ENCODE measurements at regions not wholly inside any gene's neighbourhood (a gene's known extent, or its start where the extent isn't known, plus 50 kb on each side); places are given as distances from the start of the nearest gene placed in this dataset.
A peak's percentile ranks its signal among the peaks of the same experiment; 100 is the strongest.
"Not testable (repeated sequence)": the region's sequence is repeated elsewhere in the genome, so short reads cannot be mapped to it uniquely, and the experiment has no call there.

DNA sequence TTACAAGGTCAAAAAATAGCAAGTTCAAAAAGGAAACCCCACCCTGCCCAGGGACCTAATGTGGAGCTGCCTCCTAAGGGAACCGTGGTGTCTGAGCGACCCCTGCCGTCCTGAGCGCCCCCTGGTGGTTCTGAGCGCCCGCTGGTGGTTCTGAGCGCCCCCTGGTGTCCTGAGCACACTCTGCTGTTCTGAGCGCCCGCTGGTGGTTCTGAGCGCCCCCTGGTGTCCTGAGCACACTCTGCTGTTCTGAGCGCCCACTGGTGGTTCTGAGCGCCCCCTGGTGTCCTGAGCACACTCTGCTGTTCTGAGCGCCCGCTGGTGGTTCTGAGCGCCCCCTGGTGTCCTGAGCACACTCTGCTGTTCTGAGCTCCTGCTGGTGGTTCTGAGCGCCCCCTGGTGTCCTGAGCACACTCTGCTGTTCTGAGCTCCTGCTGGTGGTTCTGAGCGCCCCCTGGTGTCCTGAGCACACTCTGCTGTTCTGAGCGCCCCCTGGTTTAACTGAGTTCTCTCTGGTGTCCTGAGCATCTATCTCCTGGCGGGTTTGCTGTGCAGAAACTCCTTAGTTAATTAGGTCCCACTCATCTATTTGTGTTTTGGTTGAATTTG is 1137.5 kb downstream of the TMEM121 start:
- H3K27me3 ChIP-seq (ENCODE audit: control insufficient read depth in 2 of 2, insufficient read depth in 2 of 2, low read length in 2 of 2); DNase-seq (ENCODE audit: low read depth, low spot score); H3K4me3 ChIP-seq (replicated peaks in 1 of 3; ENCODE audit: insufficient read depth in 1 of 3, low read depth in 1 of 3, low read length in 3 of 3); H3K79me2 ChIP-seq (ENCODE audit: control insufficient read depth, insufficient read depth, low read length); H3K9me3 ChIP-seq (replicated peaks; ENCODE audit: control insufficient read depth, insufficient read depth, low read length); H3K9ac ChIP-seq (replicated peaks; ENCODE audit: extremely low read depth, insufficient read depth, low read length); H3K4me2 ChIP-seq (ENCODE audit: insufficient read depth, low read length); H3K36me3 ChIP-seq (ENCODE audit: control insufficient read depth in 2 of 2, extremely low read depth in 1 of 2, insufficient read depth in 2 of 2, low read length in 2 of 2); dilution Hi-C loops (cut with MboI; ENCODE audit: extremely low pct_ligation_motif_present, low sequenced_read_pairs); H3K9me1 ChIP-seq (replicated peaks; ENCODE audit: control insufficient read depth, extremely low read depth, insufficient read depth, low read length); H4K20me1 ChIP-seq (replicated peaks; ENCODE audit: control insufficient read depth, extremely low read depth, insufficient read depth, low read length); FAIRE-seq; POLR2A ChIA-PET; intact Hi-C loops (cut with micrococcal nuclease); BruUV-seq (replicated peaks); H3K4me1 ChIP-seq (ENCODE audit: control insufficient read depth, extremely low read depth, insufficient read depth, low read length); H3K27ac ChIP-seq (ENCODE audit: insufficient read depth, low read depth, low read length); H2AFZ ChIP-seq (ENCODE audit: low read depth, low read length): not testable (repeated sequence)
- CTCF ChIA-PET: interaction anchor here (1.5 kb wide), 1 partner anchor 8 kb away, joined by 3 read pairs; no protein-coding TSS in a partner anchor
- TF ChIP-seq, protein P1, sequence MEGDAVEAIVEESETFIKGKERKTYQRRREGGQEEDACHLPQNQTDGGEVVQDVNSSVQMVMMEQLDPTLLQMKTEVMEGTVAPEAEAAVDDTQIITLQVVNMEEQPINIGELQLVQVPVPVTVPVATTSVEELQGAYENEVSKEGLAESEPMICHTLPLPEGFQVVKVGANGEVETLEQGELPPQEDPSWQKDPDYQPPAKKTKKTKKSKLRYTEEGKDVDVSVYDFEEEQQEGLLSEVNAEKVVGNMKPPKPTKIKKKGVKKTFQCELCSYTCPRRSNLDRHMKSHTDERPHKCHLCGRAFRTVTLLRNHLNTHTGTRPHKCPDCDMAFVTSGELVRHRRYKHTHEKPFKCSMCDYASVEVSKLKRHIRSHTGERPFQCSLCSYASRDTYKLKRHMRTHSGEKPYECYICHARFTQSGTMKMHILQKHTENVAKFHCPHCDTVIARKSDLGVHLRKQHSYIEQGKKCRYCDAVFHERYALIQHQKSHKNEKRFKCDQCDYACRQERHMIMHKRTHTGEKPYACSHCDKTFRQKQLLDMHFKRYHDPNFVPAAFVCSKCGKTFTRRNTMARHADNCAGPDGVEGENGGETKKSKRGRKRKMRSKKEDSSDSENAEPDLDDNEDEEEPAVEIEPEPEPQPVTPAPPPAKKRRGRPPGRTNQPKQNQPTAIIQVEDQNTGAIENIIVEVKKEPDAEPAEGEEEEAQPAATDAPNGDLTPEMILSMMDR (IDR thresholded peaks at IDR 0.05; ENCODE audit: extremely low read depth in 1 of 2, insufficient read depth in 1 of 2, low read depth in 1 of 2, low read length in 2 of 2): peak in 1 of 2 donors; percentile 29

DNA sequence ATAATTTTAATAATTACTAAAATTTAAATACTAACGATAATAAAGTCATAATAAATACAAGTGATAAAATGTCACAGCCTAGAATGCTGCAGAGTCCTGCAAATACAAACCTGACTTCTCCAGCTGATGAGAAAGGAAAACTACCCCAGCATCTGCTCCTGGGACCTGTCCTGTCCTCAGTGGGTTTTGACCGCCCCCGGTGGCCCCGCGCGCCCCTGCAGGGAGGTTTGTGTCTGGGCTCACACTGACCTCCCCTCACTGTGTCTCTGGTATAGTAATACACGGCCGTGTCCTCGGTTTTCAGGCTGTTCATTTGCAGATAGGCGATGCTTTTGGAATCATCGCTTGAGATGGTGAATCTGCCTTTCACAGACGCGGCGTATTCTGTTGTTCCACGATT is 1139.4 kb downstream of the TMEM121 start:
- no peaks in the 10 kb centered on the region for H3K9me3 ChIP-seq (replicated peaks; ENCODE audit: control insufficient read depth, insufficient read depth, low read length)
- H3K27me3 ChIP-seq (ENCODE audit: control insufficient read depth in 2 of 2, insufficient read depth in 2 of 2, low read length in 2 of 2): no peaks in the 10 kb centered on the region
- H3K9me1 ChIP-seq (replicated peaks; ENCODE audit: control insufficient read depth, extremely low read depth, insufficient read depth, low read length): no peaks in the 10 kb centered on the region
- intact Hi-C loops (cut with micrococcal nuclease) (no loop called here), dilution Hi-C loops (cut with MboI; ENCODE audit: extremely low pct_ligation_motif_present, low sequenced_read_pairs) (no loop called here)
- BruUV-seq (replicated peaks): no TSS peak
- POLR2A ChIA-PET: no interaction called here
- H3K4me1 ChIP-seq (ENCODE audit: control insufficient read depth, extremely low read depth, insufficient read depth, low read length): no peaks in the 10 kb centered on the region
- no peak overlapping the region for H3K9ac ChIP-seq (replicated peaks; ENCODE audit: extremely low read depth, insufficient read depth, low read length)
- CTCF ChIA-PET: no interaction called here
- H2AFZ ChIP-seq (ENCODE audit: low read depth, low read length): no peak overlapping the region
- no peaks in the 10 kb centered on the region for H4K20me1 ChIP-seq (replicated peaks; ENCODE audit: control insufficient read depth, extremely low read depth, insufficient read depth, low read length)
- H3K79me2 ChIP-seq (ENCODE audit: control insufficient read depth, insufficient read depth, low read length): no peaks in the 10 kb centered on the region
- no peak overlapping the region for H3K4me2 ChIP-seq (ENCODE audit: insufficient read depth, low read length)
- no peak for TF ChIP-seq GATA2 (IDR thresholded peaks at IDR 0.05; ENCODE audit: insufficient read depth, insufficient read length, low read depth, low read length)
- no peak for TF ChIP-seq POLR2AphosphoS5 (IDR thresholded peaks at IDR 0.05; ENCODE audit: insufficient read depth, low read depth, low read length)
- TF ChIP-seq JUN (IDR thresholded peaks at IDR 0.05; ENCODE audit: borderline replicate concordance, insufficient read depth, insufficient read length, low read depth): no peak
- TF ChIP-seq, protein P1 (IDR thresholded peaks at IDR 0.05; ENCODE audit: extremely low read depth in 1 of 2, insufficient read depth in 1 of 2, low read depth in 1 of 2, low read length in 2 of 2): no peak
- TF ChIP-seq, protein P2, sequence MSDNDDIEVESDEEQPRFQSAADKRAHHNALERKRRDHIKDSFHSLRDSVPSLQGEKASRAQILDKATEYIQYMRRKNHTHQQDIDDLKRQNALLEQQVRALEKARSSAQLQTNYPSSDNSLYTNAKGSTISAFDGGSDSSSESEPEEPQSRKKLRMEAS (IDR thresholded peaks at IDR 0.05; ENCODE audit: insufficient read depth, insufficient read length): no peak
- TF ChIP-seq POLR2A (IDR thresholded peaks at IDR 0.05; ENCODE audit: low read depth, low read length): no peak
- TF ChIP-seq FOS (IDR thresholded peaks at IDR 0.05; ENCODE audit: borderline replicate concordance, insufficient read depth, low read length): no peak
- TF ChIP-seq MYC (IDR thresholded peaks at IDR 0.05; ENCODE audit: low read depth, low read length): no peak
- no peak for TF ChIP-seq EZH2 (IDR thresholded peaks at IDR 0.05; ENCODE audit: borderline replicate concordance, low read depth, low read length, severe bottlenecking)
- no peak overlapping the region for H3K4me3 ChIP-seq (replicated peaks in 1 of 3; ENCODE audit: insufficient read depth in 1 of 3, low read depth in 1 of 3, low read length in 3 of 3)
- FAIRE-seq: no peak
- DNase-seq (ENCODE audit: low read depth, low spot score): no peak
- H3K36me3 ChIP-seq (ENCODE audit: control insufficient read depth in 2 of 2, extremely low read depth in 1 of 2, insufficient read depth in 2 of 2, low read length in 2 of 2): no peaks in the 10 kb centered on the region
- H3K27ac ChIP-seq (ENCODE audit: insufficient read depth, low read depth, low read length): no peak overlapping the region

Measured in endothelial cell of umbilical vein (primary cell).